Sigmoid colon (tissue), 4 donors: ENCODE measurements at regions not wholly inside any gene's neighbourhood (a gene's known extent, or its start where the extent isn't known, plus 50 kb on each side); places are given as distances from the start of the nearest gene placed in this dataset.

ENCODE experiments used
- EP300 ChIP-seq, 4 donors: sonication (generic); formaldehyde crosslinking; IDR thresholded peaks; one replicate each; pipeline ENCODE4 v1.6.1; 2017; ENCODE audit warnings: antibody characterized with exemption in 4 of 4
- POLR2A ChIP-seq, 2 donors: fragments of 450-650 bp; IDR thresholded peaks; one replicate each; pipeline ENCODE4 v1.6.1; 2016; ENCODE audit warnings: antibody characterized with exemption in 2 of 2, mild to moderate bottlenecking in 2 of 2, moderate library complexity in 2 of 2
- POLR2AphosphoS5 ChIP-seq, 4 donors: sonication (generic); formaldehyde crosslinking; IDR thresholded peaks; one replicate each; pipeline ENCODE4 v1.6.1; 2017; ENCODE audit warnings: antibody characterized with exemption in 4 of 4
- TF ChIP-seq, protein P1 (sequence below), 4 experiments: fragments of 450-650 bp in 3 of 4; fragments of 200-600 bp in 1 of 4; IDR thresholded peaks; one replicate each; pipeline ENCODE4 v1.5.1; 2016 to 2019; ENCODE audit warnings: antibody characterized with exemption in 4 of 4, mild to moderate bottlenecking in 3 of 4, moderate library complexity in 2 of 4

DNA sequence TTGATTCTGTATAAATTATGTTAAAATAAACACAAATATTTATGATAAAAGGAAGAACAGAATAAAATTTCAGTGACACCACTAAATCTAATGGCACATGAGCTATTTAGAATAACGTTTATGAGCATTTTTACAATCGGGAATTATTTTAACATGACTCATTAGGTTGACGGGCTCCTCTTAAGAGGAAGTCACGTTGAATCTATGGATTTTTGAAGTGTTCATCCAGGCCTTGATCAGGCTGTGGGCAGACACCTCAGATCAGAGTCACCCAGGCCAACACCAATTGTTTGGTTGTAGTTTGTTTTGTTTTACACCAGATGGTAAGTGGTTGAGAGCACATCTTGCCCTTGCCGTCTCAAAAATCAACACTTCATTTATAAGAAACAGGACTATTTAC lies 257.8 kb downstream of the FOXO1 start:
- TF ChIP-seq POLR2AphosphoS5 (IDR thresholded peaks at IDR 0.05) (no peak), POLR2A (IDR thresholded peaks at IDR 0.05) (no peak), EP300 (IDR thresholded peaks at IDR 0.05) (no peak)
- TF ChIP-seq, protein P1, sequence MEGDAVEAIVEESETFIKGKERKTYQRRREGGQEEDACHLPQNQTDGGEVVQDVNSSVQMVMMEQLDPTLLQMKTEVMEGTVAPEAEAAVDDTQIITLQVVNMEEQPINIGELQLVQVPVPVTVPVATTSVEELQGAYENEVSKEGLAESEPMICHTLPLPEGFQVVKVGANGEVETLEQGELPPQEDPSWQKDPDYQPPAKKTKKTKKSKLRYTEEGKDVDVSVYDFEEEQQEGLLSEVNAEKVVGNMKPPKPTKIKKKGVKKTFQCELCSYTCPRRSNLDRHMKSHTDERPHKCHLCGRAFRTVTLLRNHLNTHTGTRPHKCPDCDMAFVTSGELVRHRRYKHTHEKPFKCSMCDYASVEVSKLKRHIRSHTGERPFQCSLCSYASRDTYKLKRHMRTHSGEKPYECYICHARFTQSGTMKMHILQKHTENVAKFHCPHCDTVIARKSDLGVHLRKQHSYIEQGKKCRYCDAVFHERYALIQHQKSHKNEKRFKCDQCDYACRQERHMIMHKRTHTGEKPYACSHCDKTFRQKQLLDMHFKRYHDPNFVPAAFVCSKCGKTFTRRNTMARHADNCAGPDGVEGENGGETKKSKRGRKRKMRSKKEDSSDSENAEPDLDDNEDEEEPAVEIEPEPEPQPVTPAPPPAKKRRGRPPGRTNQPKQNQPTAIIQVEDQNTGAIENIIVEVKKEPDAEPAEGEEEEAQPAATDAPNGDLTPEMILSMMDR (IDR thresholded peaks at IDR 0.05): no peak
